Naive thymus-derived CD4-positive, alpha-beta T cell (primary cell): ENCODE measurements at regions not wholly inside any gene's neighbourhood (a gene's known extent, or its start where the extent isn't known, plus 50 kb on each side); places are given as distances from the start of the nearest gene placed in this dataset.

Experiments used
- ATAC-seq: fragments of 150-1000 bp; cut with Tn5 transposase; 2 replicates; pipeline ENCODE4 v1.10.0; 2021; ENCODE audit warnings: mild to moderate bottlenecking, moderate library complexity
- CTCF ChIA-PET: fragments of 350-600 bp; sonication (Branson Sonifier 250); formaldehyde crosslinking; loops from one replicate; lab custom pipeline; 2021; ENCODE audit warnings: antibody characterized with exemption; lab: Charles Lee
- POLR2A ChIA-PET: fragments of 350-600 bp; sonication (Branson Sonifier 250); formaldehyde crosslinking; loops from one replicate; lab custom pipeline; 2021; ENCODE audit warnings: antibody characterized with exemption, inconsistent platforms; lab: Charles Lee
- DNase-seq, 9 donors: peaks; one replicate each; pipeline versions ENCODE4 v3.0.0 to v3.0.0-alpha.2; 2020 to 2022; ENCODE audit warnings: mixed read lengths in 1 of 9
- H3K27ac ChIP-seq: one replicate; pipeline ENCODE4 v1.7.0; 2013; ENCODE audit warnings: mild to moderate bottlenecking, low read depth, low read length, moderate library complexity
- H3K27me3 ChIP-seq, 2 donors: one replicate each; pipeline ENCODE4 v1.7.0; 2013; ENCODE audit warnings: low read length in 2 of 2, mild to moderate bottlenecking in 2 of 2, moderate library complexity in 2 of 2; ENCODE audit not compliant: control insufficient read depth in 2 of 2, insufficient read depth in 2 of 2
- H3K36me3 ChIP-seq, 3 experiments: 1 replicate in 2 of 3; 2 replicates in 1 of 3; pipeline ENCODE4 v1.7.0; 2013; ENCODE audit warnings: low read length in 3 of 3, mild to moderate bottlenecking in 3 of 3, moderate library complexity in 1 of 3; ENCODE audit not compliant: insufficient read depth in 3 of 3, control insufficient read depth in 2 of 3
- H3K4me1 ChIP-seq, 2 donors: one replicate each; pipeline ENCODE4 v1.7.0; 2013; ENCODE audit warnings: low read length in 2 of 2, mild to moderate bottlenecking in 2 of 2, moderate library complexity in 1 of 2; ENCODE audit not compliant: control insufficient read depth in 2 of 2, insufficient read depth in 2 of 2
- H3K4me3 ChIP-seq: 2 replicates; pipeline ENCODE4 v1.7.0; 2013; ENCODE audit warnings: mild to moderate bottlenecking, low read length
- H3K9me3 ChIP-seq, 3 experiments: 1 replicate in 2 of 3; 2 replicates in 1 of 3; pipeline ENCODE4 v1.7.0; 2013; ENCODE audit warnings: low read length in 3 of 3; ENCODE audit not compliant: control insufficient read depth in 2 of 3
- H3K27ac Mint-ChIP-seq, 9 donors: one replicate each; pipeline ENCODE4 v1.8.0; 2020 to 2022; ENCODE audit warnings: mixed read lengths in 9 of 9, mild to moderate bottlenecking in 8 of 9, moderate library complexity in 5 of 9, inconsistent platforms in 2 of 9
- H3K27me3 Mint-ChIP-seq, 5 donors: one replicate each; pipeline ENCODE4 v1.8.0; 2021 to 2022; ENCODE audit warnings: mixed read lengths in 5 of 5, mild to moderate bottlenecking in 1 of 5
- H3K36me3 Mint-ChIP-seq, 5 donors: one replicate each; pipeline ENCODE4 v1.8.0; 2020 to 2022; ENCODE audit warnings: mixed read lengths in 5 of 5, mild to moderate bottlenecking in 3 of 5, inconsistent platforms in 1 of 5
- H3K4me1 Mint-ChIP-seq, 7 donors: one replicate each; pipeline ENCODE4 v1.8.0; 2020 to 2022; ENCODE audit warnings: mixed read lengths in 7 of 7, mild to moderate bottlenecking in 3 of 7, inconsistent platforms in 1 of 7
- H3K4me3 Mint-ChIP-seq, 10 donors: one replicate each; pipeline ENCODE4 v1.8.0; 2020 to 2022; ENCODE audit warnings: mild to moderate bottlenecking in 10 of 10, mixed read lengths in 10 of 10, moderate library complexity in 6 of 10, inconsistent platforms in 2 of 10
- H3K9me3 Mint-ChIP-seq, 11 donors: one replicate each; pipeline ENCODE4 v1.8.0; 2020 to 2022; ENCODE audit warnings: mixed read lengths in 11 of 11, mild to moderate bottlenecking in 4 of 11, inconsistent platforms in 1 of 11, moderate library complexity in 1 of 11
- intact Hi-C, 2 donors: fragments of 100-400 bp; cut with micrococcal nuclease; formaldehyde crosslinking; loops; one replicate each; pipeline ENCODE4 v1.15.1; 2023

DNA sequence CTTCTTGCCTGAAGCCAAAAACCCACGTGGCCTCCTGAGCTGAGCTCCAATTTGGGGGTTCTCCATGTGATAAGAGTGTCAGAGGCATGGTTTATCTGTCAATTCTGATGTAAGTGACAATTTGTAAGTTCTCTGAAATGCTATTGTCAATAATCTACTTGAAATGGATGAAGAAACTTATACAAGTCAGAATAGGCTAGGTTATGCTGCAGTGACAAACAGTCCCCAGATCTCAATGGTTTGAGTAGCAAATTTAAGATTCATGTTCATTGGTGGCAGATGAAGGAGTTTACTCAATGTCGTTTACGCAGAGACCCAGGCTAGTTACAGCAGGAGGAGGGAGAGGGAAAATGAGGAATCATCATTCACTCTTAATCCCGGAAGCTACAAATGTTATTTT, 352.4 kb downstream of the KIF16B start:
- Mint-ChIP-seq H3K4me1 (no peaks in the 10 kb centered on the region), H3K27ac (no peak overlapping the region), H3K27me3 (peaks cover 0 to 15% (median 8%) of the 10 kb centered on the region in 5 donors), H3K4me3 (no peak overlapping the region), H3K36me3 (peaks cover 0 to 4% (median 0%) of the 10 kb centered on the region in 5 donors), H3K9me3 (peaks cover 1 to 28% (median 7%) of the 10 kb centered on the region in 11 donors)
- no peaks in the 10 kb centered on the region for H3K4me1 ChIP-seq
- no peak for ATAC-seq
- H3K27me3 ChIP-seq = no peaks in the 10 kb centered on the region
- intact Hi-C loops = no loop called here
- DNase-seq = no peak
- H3K36me3 ChIP-seq = no peaks in the 10 kb centered on the region
- POLR2A ChIA-PET = no interaction called here
- H3K27ac ChIP-seq = no peak overlapping the region
- no peak overlapping the region for H3K4me3 ChIP-seq
- H3K9me3 ChIP-seq = no peaks in the 10 kb centered on the region
- CTCF ChIA-PET = interaction anchor here (0.7 kb wide), 1 partner anchor 596 kb away, joined by 4 read pairs; no protein-coding TSS in a partner anchor

GRCh38 chr20:16219182-16219581, 354.1 kb downstream of the KIF16B start:
- no peak overlapping the region for H3K27ac ChIP-seq
- no peak for ATAC-seq
- peaks cover 0 to 19% (median 8%) of the 10 kb centered on the region in 5 donors for H3K27me3 Mint-ChIP-seq
- peaks cover 1 to 17% (median 6%) of the 10 kb centered on the region in 11 donors for H3K9me3 Mint-ChIP-seq
- H3K4me3 ChIP-seq = no peak overlapping the region
- POLR2A ChIA-PET = no interaction called here
- no peaks in the 10 kb centered on the region for H3K9me3 ChIP-seq
- CTCF ChIA-PET = no interaction called here
- no peak overlapping the region for H3K27ac Mint-ChIP-seq
- DNase-seq = no peak
- no peak overlapping the region for H3K4me3 Mint-ChIP-seq
- H3K27me3 ChIP-seq = no peaks in the 10 kb centered on the region
- H3K4me1 ChIP-seq = no peaks in the 10 kb centered on the region
- H3K36me3 Mint-ChIP-seq = peaks cover 0 to 4% (median 0%) of the 10 kb centered on the region in 5 donors
- intact Hi-C loops = no loop called here
- peaks cover 0 to 1% (median 0%) of the 10 kb centered on the region in 7 donors for H3K4me1 Mint-ChIP-seq
- H3K36me3 ChIP-seq = no peaks in the 10 kb centered on the region

- H3K36me3 Mint-ChIP-seq = peaks cover 0 to 4% (median 0%) of the 10 kb centered on the region in 5 donors
- ChIA-PET CTCF (no interaction called here), POLR2A (no interaction called here)
- peaks cover 0 to 19% (median 8%) of the 10 kb centered on the region in 5 donors for H3K27me3 Mint-ChIP-seq
- no peak overlapping the region for H3K27ac ChIP-seq
- no peak overlapping the region for H3K4me3 Mint-ChIP-seq
- intact Hi-C loops = no loop called here
- H3K4me3 ChIP-seq = no peak overlapping the region
- H3K9me3 ChIP-seq = no peaks in the 10 kb centered on the region
- no peak for DNase-seq
- H3K27ac Mint-ChIP-seq = no peak overlapping the region
- ATAC-seq = no peak
- no peaks in the 10 kb centered on the region for H3K27me3 ChIP-seq
- no peaks in the 10 kb centered on the region for H3K4me1 ChIP-seq
- H3K36me3 ChIP-seq = no peaks in the 10 kb centered on the region
- peaks cover 0 to 1% (median 0%) of the 10 kb centered on the region in 7 donors for H3K4me1 Mint-ChIP-seq
- H3K9me3 Mint-ChIP-seq = peaks cover 2 to 17% (median 6%) of the 10 kb centered on the region in 11 donors
Observed at GRCh38 chr20:16216914-16217230, 356.4 kb downstream of the KIF16B start.

GRCh38 chr20:16216227-16216913, 356.9 kb downstream of the KIF16B start:
- H3K36me3 Mint-ChIP-seq = peaks cover 0 to 4% (median 0%) of the 10 kb centered on the region in 5 donors

DNA sequence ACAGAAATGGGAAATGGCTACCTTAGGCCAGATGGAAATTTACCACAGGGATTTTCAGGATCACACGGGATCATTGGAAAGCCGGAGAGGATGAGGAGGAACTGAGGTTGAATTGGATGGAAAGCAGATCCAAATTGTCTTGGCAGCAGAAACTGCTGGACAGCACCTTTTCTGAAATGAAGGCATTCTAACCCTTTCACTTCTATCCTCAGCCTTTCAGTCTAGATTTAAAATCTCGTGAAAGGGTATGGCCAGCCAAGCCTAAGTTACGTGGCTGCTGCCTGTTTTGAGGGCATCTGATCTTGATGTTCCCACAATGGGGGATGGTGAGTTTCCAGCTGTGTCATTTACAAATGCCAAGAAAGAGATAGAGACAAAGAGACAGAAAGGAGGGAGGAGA, 358.2 kb downstream of the KIF16B start:
- H3K4me1 ChIP-seq = no peaks in the 10 kb centered on the region
- no peak overlapping the region for H3K4me3 ChIP-seq
- H3K27me3 ChIP-seq = no peaks in the 10 kb centered on the region
- no peak overlapping the region for H3K4me3 Mint-ChIP-seq
- H3K27me3 Mint-ChIP-seq = peaks cover 0 to 15% (median 5%) of the 10 kb centered on the region in 5 donors
- DNase-seq (no peak), ATAC-seq (no peak)
- POLR2A ChIA-PET = no interaction called here
- CTCF ChIA-PET = no interaction called here
- H3K36me3 ChIP-seq = no peaks in the 10 kb centered on the region
- no peak overlapping the region for H3K27ac ChIP-seq
- H3K36me3 Mint-ChIP-seq = peaks cover 0 to 4% (median 0%) of the 10 kb centered on the region in 5 donors
- intact Hi-C loops = no loop called here
- H3K4me1 Mint-ChIP-seq = peaks cover 0 to 1% (median 0%) of the 10 kb centered on the region in 7 donors
- H3K9me3 Mint-ChIP-seq = peaks cover 0 to 11% (median 6%) of the 10 kb centered on the region in 11 donors
- H3K9me3 ChIP-seq = no peaks in the 10 kb centered on the region
- no peak overlapping the region for H3K27ac Mint-ChIP-seq

More at GRCh38 chr20:16216227-16216913, 356.9 kb downstream of the KIF16B start:
- no peak overlapping the region for H3K27ac Mint-ChIP-seq
- POLR2A ChIA-PET = no interaction called here
- H3K4me3 ChIP-seq = no peak overlapping the region
- no peak overlapping the region for H3K4me3 Mint-ChIP-seq
- H3K27me3 ChIP-seq = no peaks in the 10 kb centered on the region
- H3K36me3 ChIP-seq = no peaks in the 10 kb centered on the region
- intact Hi-C loops = no loop called here
- H3K27ac ChIP-seq = no peak overlapping the region
- ATAC-seq = no peak
- CTCF ChIA-PET = no interaction called here
- H3K9me3 ChIP-seq = no peaks in the 10 kb centered on the region
- peaks cover 0 to 19% (median 8%) of the 10 kb centered on the region in 5 donors for H3K27me3 Mint-ChIP-seq
- no peak for DNase-seq
- peaks cover 0 to 1% (median 0%) of the 10 kb centered on the region in 7 donors for H3K4me1 Mint-ChIP-seq
- H3K9me3 Mint-ChIP-seq = peaks cover 2 to 17% (median 6%) of the 10 kb centered on the region in 11 donors
- no peaks in the 10 kb centered on the region for H3K4me1 ChIP-seq

- intact Hi-C loops = no loop called here
- DNase-seq (no peak), ATAC-seq (no peak)
- Mint-ChIP-seq H3K9me3 (peaks cover 0 to 6% (median 0%) of the 10 kb centered on the region in 11 donors), H3K27me3 (peaks cover 0 to 4% (median under 1%) of the 10 kb centered on the region in 5 donors), H3K36me3 (no peaks in the 10 kb centered on the region), H3K27ac (no peak overlapping the region), H3K4me1 (peaks cover 0 to 1% (median 0%) of the 10 kb centered on the region in 7 donors), H3K4me3 (no peak overlapping the region)
- CTCF ChIA-PET = no interaction called here
- no peak overlapping the region for H3K4me3 ChIP-seq
- no peaks in the 10 kb centered on the region for H3K9me3 ChIP-seq
- H3K36me3 ChIP-seq = no peaks in the 10 kb centered on the region
- POLR2A ChIA-PET = no interaction called here
- H3K4me1 ChIP-seq = no peaks in the 10 kb centered on the region
- no peak overlapping the region for H3K27ac ChIP-seq
- H3K27me3 ChIP-seq = no peaks in the 10 kb centered on the region
Observed at GRCh38 chr20:16212790-16213189, 360.5 kb downstream of the KIF16B start.

DNA sequence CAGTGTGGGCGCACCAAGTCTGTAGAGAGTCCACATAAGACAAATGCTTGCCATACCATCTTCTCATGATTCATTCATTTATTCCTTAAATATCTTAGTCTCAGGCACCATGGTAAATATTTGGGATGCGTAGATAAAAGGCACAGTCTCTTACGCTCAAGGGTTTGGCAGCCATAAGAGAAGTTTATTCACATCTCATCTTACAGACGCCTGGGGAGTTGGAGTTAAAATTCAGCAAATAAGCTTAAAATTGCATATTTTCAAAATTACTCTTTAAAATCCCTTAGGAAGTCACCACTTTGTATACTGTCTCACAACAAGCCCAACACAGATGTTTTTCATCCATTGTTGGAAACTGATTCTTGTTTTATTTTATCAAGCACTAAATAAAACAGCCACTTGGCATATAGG, 363.3 kb downstream of the KIF16B start:
- H3K4me3 Mint-ChIP-seq = no peak overlapping the region
- ATAC-seq (no peak), DNase-seq (no peak)
- H3K27me3 ChIP-seq = no peaks in the 10 kb centered on the region
- no peaks in the 10 kb centered on the region for H3K27me3 Mint-ChIP-seq
- H3K4me1 ChIP-seq = no peaks in the 10 kb centered on the region
- POLR2A ChIA-PET = no interaction called here
- no peak overlapping the region for H3K27ac ChIP-seq
- intact Hi-C loops = no loop called here
- H3K36me3 ChIP-seq = no peaks in the 10 kb centered on the region
- no peaks in the 10 kb centered on the region for H3K4me1 Mint-ChIP-seq
- peaks cover 0 to 5% (median 0%) of the 10 kb centered on the region in 11 donors for H3K9me3 Mint-ChIP-seq
- CTCF ChIA-PET = no interaction called here
- H3K27ac Mint-ChIP-seq = no peak overlapping the region
- no peaks in the 10 kb centered on the region for H3K36me3 Mint-ChIP-seq
- H3K4me3 ChIP-seq = no peak overlapping the region
- no peaks in the 10 kb centered on the region for H3K9me3 ChIP-seq
